GM18909 (cell line): ENCODE measurements at regions not wholly inside any gene's neighbourhood (a gene's known extent, or its start where the extent isn't known, plus 50 kb on each side); places are given as distances from the start of the nearest gene placed in this dataset.
"Not testable (repeated sequence)": the region's sequence is repeated elsewhere in the genome, so short reads cannot be mapped to it uniquely, and the experiment has no call there.

ENCODE experiments used
- ATAC-seq: cut with Tn5 transposase; IDR thresholded peaks from one replicate; pipeline ENCODE4 v1.9.1; 2021; ENCODE audit warnings: mild to moderate bottlenecking; ENCODE audit not compliant: unreplicated experiment, poor library complexity

GRCh38 chr4:159029481-159029880 lies 73.4 kb upstream of the RAPGEF2 start:
- ATAC-seq = no peak

- ATAC-seq = not testable (repeated sequence)
These were observed 72.6 kb upstream of the RAPGEF2 start for GRCh38 chr4:159030297-159030696.

- ATAC-seq = peak; percentile 73
These were observed 67.3 kb upstream of the RAPGEF2 start for GRCh38 chr4:159035570-159035969.

- ATAC-seq = no peak
These were observed 64.3 kb upstream of the RAPGEF2 start for GRCh38 chr4:159038536-159038935.

- no peak for ATAC-seq
These were observed 61.5 kb upstream of the RAPGEF2 start for GRCh38 chr4:159041054-159042034.

- peak; percentile 49 for ATAC-seq
These were observed 60.7 kb upstream of the RAPGEF2 start for GRCh38 chr4:159042097-159042605.

GRCh38 chr4:159042868-159043267 lies 60.0 kb upstream of the RAPGEF2 start:
- no peak for ATAC-seq

DNA sequence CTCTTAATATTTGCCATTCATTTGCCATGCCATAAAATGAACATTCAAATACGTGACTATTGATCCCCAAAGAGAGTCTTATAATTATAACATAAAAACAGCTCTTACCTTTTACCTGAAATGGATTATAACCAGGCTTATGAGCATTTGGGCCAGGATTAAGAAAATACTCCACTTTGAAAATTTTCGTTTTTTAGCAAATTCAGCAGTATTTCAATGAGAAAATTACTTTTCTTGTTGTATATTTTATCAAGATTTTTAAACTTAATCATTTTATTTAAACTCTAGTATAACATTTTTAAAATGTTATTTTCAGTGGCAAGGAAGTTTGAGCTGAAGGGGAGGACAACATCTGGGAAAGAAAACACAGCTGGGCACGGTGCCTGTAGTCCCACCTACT lies 59.0 kb upstream of the RAPGEF2 start:
- no peak for ATAC-seq

GRCh38 chr4:159045321-159045720 lies 57.6 kb upstream of the RAPGEF2 start:
- peak; percentile 42 for ATAC-seq

DNA sequence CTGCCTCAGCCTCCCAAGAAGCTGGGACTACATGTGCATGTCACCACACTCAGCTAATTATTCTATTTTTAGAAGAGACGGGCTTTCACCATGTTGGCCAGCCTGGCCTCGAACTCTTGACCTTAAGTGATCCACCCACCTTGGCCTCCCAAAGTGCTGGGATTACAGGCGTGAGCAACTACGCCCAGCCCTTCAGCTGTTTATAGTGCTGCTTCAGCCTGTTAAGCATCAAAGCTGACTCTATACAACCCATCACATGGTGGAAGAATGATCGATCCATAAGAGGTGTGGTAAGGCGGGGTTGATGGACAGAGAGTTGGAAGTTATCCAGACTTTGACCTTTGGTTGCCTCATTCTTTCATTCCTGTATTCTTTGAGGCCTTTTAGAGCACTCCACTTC lies 56.2 kb upstream of the RAPGEF2 start:
- ATAC-seq = no peak

DNA sequence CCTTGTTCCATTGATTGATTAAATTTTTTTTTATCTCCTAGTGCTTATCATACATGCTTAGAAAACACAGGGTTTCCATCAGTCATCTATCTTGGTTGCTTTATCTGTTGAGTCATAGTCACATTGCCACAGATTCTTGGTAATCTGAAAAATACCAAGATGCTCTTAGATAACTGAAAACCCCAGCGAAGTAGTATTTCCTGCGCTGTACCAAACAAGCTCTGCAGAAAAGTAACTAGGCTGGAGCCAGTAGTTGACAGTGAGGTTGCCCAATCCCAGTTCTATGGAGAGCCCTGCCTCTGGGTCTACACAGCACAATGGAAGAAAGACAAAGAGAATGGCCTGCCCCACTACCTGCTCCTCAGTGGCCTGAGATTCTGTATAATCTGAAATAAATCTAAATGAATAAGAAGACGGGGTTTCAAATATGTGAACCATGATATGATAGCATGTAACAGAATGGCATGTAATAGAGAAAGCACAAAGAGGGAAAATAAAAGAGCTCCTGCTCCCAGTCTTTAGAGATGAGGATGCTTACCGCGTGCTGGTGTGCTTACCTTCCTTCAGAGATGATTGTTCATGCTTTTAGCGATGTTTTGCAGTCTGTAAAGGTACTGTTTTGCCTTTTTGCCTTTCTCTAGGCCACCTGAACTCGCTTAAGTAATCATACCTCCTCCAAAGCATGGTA lies 55.3 kb upstream of the RAPGEF2 start:
- ATAC-seq = no peak

DNA sequence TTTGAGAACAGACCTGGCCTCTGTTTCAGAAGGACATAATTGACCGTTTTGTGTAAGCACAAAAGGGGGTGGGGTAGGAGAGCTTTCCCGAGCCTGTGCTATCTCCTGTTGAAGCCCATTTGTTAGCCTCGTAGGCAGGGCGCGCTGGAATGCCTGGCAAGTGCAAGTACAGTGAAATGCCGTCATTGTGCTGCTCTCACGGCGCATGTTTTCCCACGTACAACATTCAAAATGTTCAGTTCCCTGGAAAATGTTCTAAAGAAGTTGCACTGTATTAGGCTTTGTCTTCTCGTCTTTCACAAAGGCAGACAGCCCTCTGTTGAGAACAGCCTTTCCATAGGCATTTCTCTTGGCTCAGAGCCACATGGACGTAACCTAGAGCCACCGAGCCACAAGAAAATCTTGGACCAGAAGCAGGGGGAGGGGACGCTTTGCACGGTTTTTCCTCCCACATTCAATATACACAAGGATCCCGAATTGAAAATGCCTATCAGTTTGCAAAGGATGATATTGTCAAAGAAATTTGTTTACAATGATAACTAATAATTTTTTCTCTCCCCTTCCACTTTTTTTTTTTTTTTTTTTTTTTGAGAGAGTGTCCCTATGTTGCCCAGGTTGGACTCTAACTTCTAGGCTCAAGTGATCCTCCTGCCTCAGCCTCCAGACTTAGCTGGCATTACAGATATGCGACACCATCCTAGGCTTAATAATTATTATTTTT lies 54.6 kb upstream of the RAPGEF2 start:
- ATAC-seq = no peak

- ATAC-seq = no peak
These were observed 53.0 kb upstream of the RAPGEF2 start for GRCh38 chr4:159049780-159050375.

DNA sequence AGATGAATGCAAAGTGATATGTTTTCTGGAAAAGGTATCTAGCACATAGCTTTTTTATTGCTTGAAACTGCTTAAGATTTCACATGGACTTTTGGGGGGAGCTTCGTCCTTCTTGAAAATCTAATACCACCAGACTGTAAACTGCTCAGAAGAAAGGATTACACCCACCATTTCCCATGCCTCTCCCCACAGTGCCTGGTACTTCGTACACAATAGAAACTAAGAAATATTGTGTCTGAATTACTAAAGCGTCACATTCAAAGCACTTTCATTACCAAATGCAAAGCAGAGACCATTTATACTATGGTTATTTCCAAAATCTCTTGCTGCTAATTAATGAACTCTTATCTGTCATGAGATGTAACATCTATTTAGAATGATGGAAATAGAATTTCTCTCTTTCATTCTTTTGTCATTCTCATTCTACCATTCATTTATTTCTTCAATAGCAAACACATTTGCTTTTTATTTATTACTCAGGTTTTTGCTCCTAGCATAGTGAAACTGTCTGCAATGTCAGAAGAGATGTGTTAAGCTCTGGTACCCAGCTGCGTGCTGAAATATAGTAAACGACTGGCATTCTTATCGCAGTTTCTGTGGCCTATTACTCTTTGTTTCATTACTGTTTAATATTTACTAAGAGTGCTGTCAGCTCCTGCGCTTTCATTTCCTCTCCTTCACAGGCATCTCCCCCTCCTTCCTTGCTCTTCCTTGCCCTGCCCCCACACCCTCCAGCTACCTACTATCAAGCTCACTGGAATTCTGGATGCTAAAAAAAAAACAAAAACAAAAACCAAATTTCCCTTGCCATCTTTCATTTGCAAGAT lies 51.4 kb upstream of the RAPGEF2 start:
- ATAC-seq = peak; percentile 87

GRCh38 chr4:159052315-159052714 lies 50.6 kb upstream of the RAPGEF2 start:
- peak; percentile 66 for ATAC-seq
